WTC11 (cell line): ENCODE measurements at regions not wholly inside any gene's neighbourhood (a gene's known extent, or its start where the extent isn't known, plus 50 kb on each side); places are given as distances from the start of the nearest gene placed in this dataset.

ENCODE experiments used
- ATAC-seq: fragments of 200-7000 bp; cut with Tn5 transposase; 2 replicates; pipeline ENCODE4 v1.10.0; 2021; ENCODE audit warnings: mild to moderate bottlenecking, moderate library complexity
- CTCF ChIA-PET: fragments of 300-600 bp; sonication (Branson Sonifier 250); formaldehyde crosslinking; loops from one replicate; lab custom pipeline; 2021; ENCODE audit warnings: antibody characterized with exemption; lab: Charles Lee
- POLR2A ChIA-PET: fragments of 350-600 bp; sonication (Branson Sonifier 250); formaldehyde crosslinking; loops from one replicate; lab custom pipeline; 2021; ENCODE audit warnings: antibody characterized with exemption; lab: Charles Lee
- DNase-seq: peaks from one replicate; pipeline ENCODE4 v3.0.0; 2021; ENCODE audit warnings: low spot score
- H3K27ac Mint-ChIP-seq: 2 replicates; pipeline ENCODE4 v1.8.0; 2021; ENCODE audit warnings: mixed read lengths
- H3K27me3 Mint-ChIP-seq: 2 replicates; pipeline ENCODE4 v1.8.0; 2021; ENCODE audit warnings: low read depth, mild to moderate bottlenecking, moderate library complexity, mixed read lengths
- H3K36me3 Mint-ChIP-seq: 2 replicates; pipeline ENCODE4 v1.8.0; 2021; ENCODE audit warnings: mixed read lengths
- H3K4me1 Mint-ChIP-seq: 2 replicates; pipeline ENCODE4 v1.8.0; 2022; ENCODE audit warnings: mixed read lengths
- H3K4me3 Mint-ChIP-seq: 2 replicates; pipeline ENCODE4 v1.8.0; 2021; ENCODE audit warnings: mild to moderate bottlenecking, moderate library complexity, mixed read lengths
- H3K9me3 Mint-ChIP-seq: 2 replicates; pipeline ENCODE4 v1.8.0; 2021; ENCODE audit warnings: mixed read lengths
- ESRRA ChIP-seq: sonication (generic); formaldehyde crosslinking; IDR thresholded peaks from 2 replicates; pipeline ENCODE4 v1.8.1; 2022; ENCODE audit warnings: mild to moderate bottlenecking, missing genetic modification reagents, borderline replicate concordance
- ETV6 ChIP-seq: sonication (generic); formaldehyde crosslinking; IDR thresholded peaks from 2 replicates; pipeline ENCODE4 v1.8.1; 2022; ENCODE audit warnings: mild to moderate bottlenecking, missing genetic modification reagents
- FOXP1 ChIP-seq: sonication (generic); formaldehyde crosslinking; IDR thresholded peaks from 2 replicates; pipeline ENCODE4 v1.8.0; 2022; ENCODE audit warnings: missing genetic modification reagents, mild to moderate bottlenecking, moderate library complexity, borderline replicate concordance
- GABPB1 ChIP-seq: sonication (generic); formaldehyde crosslinking; IDR thresholded peaks from 2 replicates; pipeline ENCODE4 v1.8.1; 2023; ENCODE audit warnings: mild to moderate bottlenecking, missing genetic modification reagents
- GRHL2 ChIP-seq: fragments of 250-450 bp; sonication (Bioruptor Pico); IDR thresholded peaks from 2 replicates; pipeline ENCODE4 v1.8.0; 2022; ENCODE audit warnings: mild to moderate bottlenecking, moderate library complexity; ENCODE audit not compliant: insufficient replicate concordance, severe bottlenecking
- NFE2L1 ChIP-seq: sonication (generic); formaldehyde crosslinking; IDR thresholded peaks from 2 replicates; pipeline ENCODE4 v1.8.1; 2023; ENCODE audit warnings: missing genetic modification reagents
- NR2C2 ChIP-seq: sonication (generic); formaldehyde crosslinking; IDR thresholded peaks from 2 replicates; pipeline ENCODE4 v1.8.0; 2022; ENCODE audit warnings: mild to moderate bottlenecking, missing genetic modification reagents
- PRRX2 ChIP-seq: fragments of 250-450 bp; sonication (Bioruptor Pico); IDR thresholded peaks from 2 replicates; pipeline ENCODE4 v1.8.0; 2021; ENCODE audit warnings: mild to moderate bottlenecking
- SMAD3 ChIP-seq: sonication (generic); formaldehyde crosslinking; IDR thresholded peaks from 2 replicates; pipeline ENCODE4 v1.8.0; 2022; ENCODE audit warnings: missing genetic modification reagents, mild to moderate bottlenecking, borderline replicate concordance
- SP1 ChIP-seq: sonication (generic); formaldehyde crosslinking; conservative IDR thresholded peaks from 2 replicates; pipeline ENCODE4 v1.8.1; 2022; ENCODE audit warnings: missing genetic modification reagents
- TCF7 ChIP-seq: sonication (generic); formaldehyde crosslinking; IDR thresholded peaks from 2 replicates; pipeline ENCODE4 v1.8.0; 2022; ENCODE audit warnings: mild to moderate bottlenecking, low read depth, missing genetic modification reagents, moderate library complexity
- TEAD1 ChIP-seq: sonication (generic); formaldehyde crosslinking; IDR thresholded peaks from 2 replicates; pipeline ENCODE4 v1.8.0; 2022; ENCODE audit warnings: mild to moderate bottlenecking, missing genetic modification reagents
- ZBTB21 ChIP-seq: sonication (generic); formaldehyde crosslinking; IDR thresholded peaks from 2 replicates; pipeline ENCODE4 v1.8.1; 2023; ENCODE audit warnings: mild to moderate bottlenecking, missing genetic modification reagents, borderline replicate concordance
- ZNF263 ChIP-seq: sonication (generic); formaldehyde crosslinking; IDR thresholded peaks from 2 replicates; pipeline ENCODE4 v1.8.1; 2022; ENCODE audit warnings: low read depth, mild to moderate bottlenecking, moderate library complexity, missing genetic modification reagents
- ZNF423 ChIP-seq: fragments of 250-450 bp; sonication (Bioruptor Pico); IDR thresholded peaks from 2 replicates; pipeline ENCODE4 v2.1.2; 2022; ENCODE audit warnings: mild to moderate bottlenecking, moderate library complexity
- TF ChIP-seq, protein P1 (sequence below): sonication (generic); formaldehyde crosslinking; IDR thresholded peaks from 2 replicates; pipeline ENCODE4 v1.8.1; 2023; ENCODE audit warnings: mild to moderate bottlenecking, missing genetic modification reagents
- TF ChIP-seq, protein P2 (sequence below): sonication (generic); formaldehyde crosslinking; IDR thresholded peaks from 2 replicates; pipeline ENCODE4 v1.8.0; 2022; ENCODE audit warnings: mild to moderate bottlenecking, missing genetic modification reagents
- TF ChIP-seq, protein P3 (sequence below): sonication (generic); formaldehyde crosslinking; IDR thresholded peaks from 2 replicates; pipeline ENCODE4 v1.8.0; 2022; ENCODE audit warnings: mild to moderate bottlenecking, missing genetic modification reagents
- TF ChIP-seq, protein P4 (sequence below): sonication (generic); formaldehyde crosslinking; IDR thresholded peaks from 2 replicates; pipeline ENCODE4 v1.8.1; 2023; ENCODE audit warnings: mild to moderate bottlenecking, missing genetic modification reagents, borderline replicate concordance
- TF ChIP-seq, protein P5 (sequence below): sonication (generic); formaldehyde crosslinking; IDR thresholded peaks from 2 replicates; pipeline ENCODE4 v1.8.1; 2023; ENCODE audit warnings: mild to moderate bottlenecking, missing genetic modification reagents
- TF ChIP-seq, protein P6 (sequence below): sonication (generic); formaldehyde crosslinking; conservative IDR thresholded peaks from 2 replicates; pipeline ENCODE4 v1.8.1; 2023; ENCODE audit warnings: mild to moderate bottlenecking, low read depth, missing genetic modification reagents, moderate library complexity
- TF ChIP-seq, protein P7 (sequence below): sonication (generic); formaldehyde crosslinking; IDR thresholded peaks from 2 replicates; pipeline ENCODE4 v1.8.1; 2023; ENCODE audit warnings: mild to moderate bottlenecking, moderate library complexity, missing genetic modification reagents

DNA sequence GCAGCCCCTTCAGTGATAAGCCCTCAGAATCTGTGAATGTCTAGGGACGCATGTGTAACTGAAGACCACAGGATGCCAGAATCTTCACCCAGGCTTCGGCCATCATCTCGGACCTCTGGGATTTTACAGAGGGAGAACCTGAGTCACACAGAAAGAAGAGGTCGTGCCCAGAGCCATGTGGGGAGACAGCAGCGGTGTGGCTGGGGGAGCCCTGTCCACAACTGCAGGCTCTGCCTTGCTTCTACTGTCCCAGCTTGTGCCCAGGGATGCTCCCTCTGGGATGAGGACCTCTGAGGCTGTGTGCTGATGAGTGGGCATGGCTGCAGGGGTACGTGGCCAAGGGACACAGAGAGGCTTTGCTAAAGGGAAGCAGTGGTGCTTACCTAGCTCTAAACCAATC, 582.0 kb downstream of the TBC1D22A start:
- no peaks in the 10 kb centered on the region for H3K4me1 Mint-ChIP-seq

DNA sequence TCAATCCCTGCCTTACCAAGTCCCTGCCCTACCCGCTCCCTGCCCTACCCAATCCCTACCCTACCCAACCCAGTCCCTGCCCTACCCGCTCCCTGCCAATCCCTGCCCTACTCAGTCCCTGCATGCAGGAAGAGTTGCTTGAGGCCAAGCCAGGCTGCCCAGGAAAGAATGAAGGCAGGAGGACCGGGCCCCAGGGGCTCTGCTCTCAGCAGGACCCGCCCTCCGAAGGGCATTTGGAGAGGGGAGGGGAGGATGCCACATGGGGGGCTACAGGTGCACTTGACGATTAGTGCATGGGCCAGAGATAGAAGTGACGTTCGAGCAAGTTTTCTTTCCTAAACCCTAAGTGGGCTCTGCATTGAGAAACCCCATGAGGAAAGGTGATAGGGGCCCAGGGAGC, 581.2 kb downstream of the TBC1D22A start:
- TF ChIP-seq PRRX2 (CRISPR knock-in tag): no peak
- TF ChIP-seq, protein P1, sequence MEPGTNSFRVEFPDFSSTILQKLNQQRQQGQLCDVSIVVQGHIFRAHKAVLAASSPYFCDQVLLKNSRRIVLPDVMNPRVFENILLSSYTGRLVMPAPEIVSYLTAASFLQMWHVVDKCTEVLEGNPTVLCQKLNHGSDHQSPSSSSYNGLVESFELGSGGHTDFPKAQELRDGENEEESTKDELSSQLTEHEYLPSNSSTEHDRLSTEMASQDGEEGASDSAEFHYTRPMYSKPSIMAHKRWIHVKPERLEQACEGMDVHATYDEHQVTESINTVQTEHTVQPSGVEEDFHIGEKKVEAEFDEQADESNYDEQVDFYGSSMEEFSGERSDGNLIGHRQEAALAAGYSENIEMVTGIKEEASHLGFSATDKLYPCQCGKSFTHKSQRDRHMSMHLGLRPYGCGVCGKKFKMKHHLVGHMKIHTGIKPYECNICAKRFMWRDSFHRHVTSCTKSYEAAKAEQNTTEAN: no peak
- no peak for TF ChIP-seq NFE2L1 (CRISPR knock-in tag)
- TF ChIP-seq ESRRA (CRISPR knock-in tag): no peak
- TF ChIP-seq ZNF263 (CRISPR knock-in tag): no peak
- TF ChIP-seq SMAD3 (CRISPR knock-in tag): no peak
- TF ChIP-seq, protein P2, sequence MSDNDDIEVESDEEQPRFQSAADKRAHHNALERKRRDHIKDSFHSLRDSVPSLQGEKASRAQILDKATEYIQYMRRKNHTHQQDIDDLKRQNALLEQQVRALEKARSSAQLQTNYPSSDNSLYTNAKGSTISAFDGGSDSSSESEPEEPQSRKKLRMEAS: no peak
- no peak for TF ChIP-seq SP1 (CRISPR knock-in tag)
- TF ChIP-seq, protein P3, sequence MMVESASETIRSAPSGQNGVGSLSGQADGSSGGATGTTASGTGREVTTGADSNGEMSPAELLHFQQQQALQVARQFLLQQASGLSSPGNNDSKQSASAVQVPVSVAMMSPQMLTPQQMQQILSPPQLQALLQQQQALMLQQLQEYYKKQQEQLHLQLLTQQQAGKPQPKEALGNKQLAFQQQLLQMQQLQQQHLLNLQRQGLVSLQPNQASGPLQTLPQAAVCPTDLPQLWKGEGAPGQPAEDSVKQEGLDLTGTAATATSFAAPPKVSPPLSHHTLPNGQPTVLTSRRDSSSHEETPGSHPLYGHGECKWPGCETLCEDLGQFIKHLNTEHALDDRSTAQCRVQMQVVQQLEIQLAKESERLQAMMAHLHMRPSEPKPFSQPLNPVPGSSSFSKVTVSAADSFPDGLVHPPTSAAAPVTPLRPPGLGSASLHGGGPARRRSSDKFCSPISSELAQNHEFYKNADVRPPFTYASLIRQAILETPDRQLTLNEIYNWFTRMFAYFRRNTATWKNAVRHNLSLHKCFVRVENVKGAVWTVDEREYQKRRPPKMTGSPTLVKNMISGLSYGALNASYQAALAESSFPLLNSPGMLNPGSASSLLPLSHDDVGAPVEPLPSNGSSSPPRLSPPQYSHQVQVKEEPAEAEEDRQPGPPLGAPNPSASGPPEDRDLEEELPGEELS (CRISPR knock-in tag): no peak
- TF ChIP-seq, protein P4, sequence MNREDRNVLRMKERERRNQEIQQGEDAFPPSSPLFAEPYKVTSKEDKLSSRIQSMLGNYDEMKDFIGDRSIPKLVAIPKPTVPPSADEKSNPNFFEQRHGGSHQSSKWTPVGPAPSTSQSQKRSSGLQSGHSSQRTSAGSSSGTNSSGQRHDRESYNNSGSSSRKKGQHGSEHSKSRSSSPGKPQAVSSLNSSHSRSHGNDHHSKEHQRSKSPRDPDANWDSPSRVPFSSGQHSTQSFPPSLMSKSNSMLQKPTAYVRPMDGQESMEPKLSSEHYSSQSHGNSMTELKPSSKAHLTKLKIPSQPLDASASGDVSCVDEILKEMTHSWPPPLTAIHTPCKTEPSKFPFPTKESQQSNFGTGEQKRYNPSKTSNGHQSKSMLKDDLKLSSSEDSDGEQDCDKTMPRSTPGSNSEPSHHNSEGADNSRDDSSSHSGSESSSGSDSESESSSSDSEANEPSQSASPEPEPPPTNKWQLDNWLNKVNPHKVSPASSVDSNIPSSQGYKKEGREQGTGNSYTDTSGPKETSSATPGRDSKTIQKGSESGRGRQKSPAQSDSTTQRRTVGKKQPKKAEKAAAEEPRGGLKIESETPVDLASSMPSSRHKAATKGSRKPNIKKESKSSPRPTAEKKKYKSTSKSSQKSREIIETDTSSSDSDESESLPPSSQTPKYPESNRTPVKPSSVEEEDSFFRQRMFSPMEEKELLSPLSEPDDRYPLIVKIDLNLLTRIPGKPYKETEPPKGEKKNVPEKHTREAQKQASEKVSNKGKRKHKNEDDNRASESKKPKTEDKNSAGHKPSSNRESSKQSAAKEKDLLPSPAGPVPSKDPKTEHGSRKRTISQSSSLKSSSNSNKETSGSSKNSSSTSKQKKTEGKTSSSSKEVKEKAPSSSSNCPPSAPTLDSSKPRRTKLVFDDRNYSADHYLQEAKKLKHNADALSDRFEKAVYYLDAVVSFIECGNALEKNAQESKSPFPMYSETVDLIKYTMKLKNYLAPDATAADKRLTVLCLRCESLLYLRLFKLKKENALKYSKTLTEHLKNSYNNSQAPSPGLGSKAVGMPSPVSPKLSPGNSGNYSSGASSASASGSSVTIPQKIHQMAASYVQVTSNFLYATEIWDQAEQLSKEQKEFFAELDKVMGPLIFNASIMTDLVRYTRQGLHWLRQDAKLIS (CRISPR knock-in tag): no peak
- TF ChIP-seq, protein P5, sequence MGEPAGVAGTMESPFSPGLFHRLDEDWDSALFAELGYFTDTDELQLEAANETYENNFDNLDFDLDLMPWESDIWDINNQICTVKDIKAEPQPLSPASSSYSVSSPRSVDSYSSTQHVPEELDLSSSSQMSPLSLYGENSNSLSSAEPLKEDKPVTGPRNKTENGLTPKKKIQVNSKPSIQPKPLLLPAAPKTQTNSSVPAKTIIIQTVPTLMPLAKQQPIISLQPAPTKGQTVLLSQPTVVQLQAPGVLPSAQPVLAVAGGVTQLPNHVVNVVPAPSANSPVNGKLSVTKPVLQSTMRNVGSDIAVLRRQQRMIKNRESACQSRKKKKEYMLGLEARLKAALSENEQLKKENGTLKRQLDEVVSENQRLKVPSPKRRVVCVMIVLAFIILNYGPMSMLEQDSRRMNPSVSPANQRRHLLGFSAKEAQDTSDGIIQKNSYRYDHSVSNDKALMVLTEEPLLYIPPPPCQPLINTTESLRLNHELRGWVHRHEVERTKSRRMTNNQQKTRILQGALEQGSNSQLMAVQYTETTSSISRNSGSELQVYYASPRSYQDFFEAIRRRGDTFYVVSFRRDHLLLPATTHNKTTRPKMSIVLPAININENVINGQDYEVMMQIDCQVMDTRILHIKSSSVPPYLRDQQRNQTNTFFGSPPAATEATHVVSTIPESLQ (CRISPR knock-in tag): no peak
- ATAC-seq (no peak), DNase-seq (no peak)
- Mint-ChIP-seq H3K4me3 (no peak overlapping the region), H3K4me1 (no peaks in the 10 kb centered on the region), H3K27ac (no peak overlapping the region), H3K36me3 (no peaks in the 10 kb centered on the region; the same call in 1 of the 2 replicates), H3K9me3 (peaks cover 24% of the 10 kb centered on the region), H3K27me3 (peaks cover 5% of the 10 kb centered on the region)
- ChIA-PET POLR2A (no interaction called here), CTCF (no interaction called here)

More for the DNA sequence above, 582.0 kb downstream of the TBC1D22A start:
- TF ChIP-seq NR2C2 (no peak), TCF7 (no peak), ZNF423 (CRISPR knock-in tag) (no peak), ZBTB21 (no peak), TEAD1 (CRISPR knock-in tag) (no peak), PRRX2 (CRISPR knock-in tag) (no peak), GABPB1 (no peak), GRHL2 (CRISPR knock-in tag) (no peak), FOXP1 (no peak), ETV6 (CRISPR knock-in tag) (no peak)
- TF ChIP-seq, protein P6, sequence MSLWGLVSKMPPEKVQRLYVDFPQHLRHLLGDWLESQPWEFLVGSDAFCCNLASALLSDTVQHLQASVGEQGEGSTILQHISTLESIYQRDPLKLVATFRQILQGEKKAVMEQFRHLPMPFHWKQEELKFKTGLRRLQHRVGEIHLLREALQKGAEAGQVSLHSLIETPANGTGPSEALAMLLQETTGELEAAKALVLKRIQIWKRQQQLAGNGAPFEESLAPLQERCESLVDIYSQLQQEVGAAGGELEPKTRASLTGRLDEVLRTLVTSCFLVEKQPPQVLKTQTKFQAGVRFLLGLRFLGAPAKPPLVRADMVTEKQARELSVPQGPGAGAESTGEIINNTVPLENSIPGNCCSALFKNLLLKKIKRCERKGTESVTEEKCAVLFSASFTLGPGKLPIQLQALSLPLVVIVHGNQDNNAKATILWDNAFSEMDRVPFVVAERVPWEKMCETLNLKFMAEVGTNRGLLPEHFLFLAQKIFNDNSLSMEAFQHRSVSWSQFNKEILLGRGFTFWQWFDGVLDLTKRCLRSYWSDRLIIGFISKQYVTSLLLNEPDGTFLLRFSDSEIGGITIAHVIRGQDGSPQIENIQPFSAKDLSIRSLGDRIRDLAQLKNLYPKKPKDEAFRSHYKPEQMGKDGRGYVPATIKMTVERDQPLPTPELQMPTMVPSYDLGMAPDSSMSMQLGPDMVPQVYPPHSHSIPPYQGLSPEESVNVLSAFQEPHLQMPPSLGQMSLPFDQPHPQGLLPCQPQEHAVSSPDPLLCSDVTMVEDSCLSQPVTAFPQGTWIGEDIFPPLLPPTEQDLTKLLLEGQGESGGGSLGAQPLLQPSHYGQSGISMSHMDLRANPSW: no peak
- TF ChIP-seq, protein P7, sequence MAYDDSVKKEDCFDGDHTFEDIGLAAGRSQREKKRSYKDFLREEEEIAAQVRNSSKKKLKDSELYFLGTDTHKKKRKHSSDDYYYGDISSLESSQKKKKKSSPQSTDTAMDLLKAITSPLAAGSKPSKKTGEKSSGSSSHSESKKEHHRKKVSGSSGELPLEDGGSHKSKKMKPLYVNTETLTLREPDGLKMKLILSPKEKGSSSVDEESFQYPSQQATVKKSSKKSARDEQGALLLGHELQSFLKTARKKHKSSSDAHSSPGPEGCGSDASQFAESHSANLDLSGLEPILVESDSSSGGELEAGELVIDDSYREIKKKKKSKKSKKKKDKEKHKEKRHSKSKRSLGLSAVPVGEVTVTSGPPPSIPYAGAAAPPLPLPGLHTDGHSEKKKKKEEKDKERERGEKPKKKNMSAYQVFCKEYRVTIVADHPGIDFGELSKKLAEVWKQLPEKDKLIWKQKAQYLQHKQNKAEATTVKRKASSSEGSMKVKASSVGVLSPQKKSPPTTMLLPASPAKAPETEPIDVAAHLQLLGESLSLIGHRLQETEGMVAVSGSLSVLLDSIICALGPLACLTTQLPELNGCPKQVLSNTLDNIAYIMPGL (CRISPR knock-in tag): no peak
- H3K27me3 Mint-ChIP-seq: peaks cover 5% of the 10 kb centered on the region
- DNase-seq (no peak), ATAC-seq (no peak)
- ChIA-PET CTCF (no interaction called here), POLR2A (no interaction called here)
- H3K27ac Mint-ChIP-seq: no peak overlapping the region
- H3K36me3 Mint-ChIP-seq: peaks cover 1% of the 10 kb centered on the region; the same call in 1 of the 2 replicates
- no peak overlapping the region for H3K4me3 Mint-ChIP-seq
- H3K9me3 Mint-ChIP-seq: peaks cover 27% of the 10 kb centered on the region
